ENCODE measurements at regions not wholly inside any gene's neighbourhood (a gene's known extent, or its start where the extent isn't known, plus 50 kb on each side); places are given as distances from the start of the nearest gene placed in this dataset.

DNA sequence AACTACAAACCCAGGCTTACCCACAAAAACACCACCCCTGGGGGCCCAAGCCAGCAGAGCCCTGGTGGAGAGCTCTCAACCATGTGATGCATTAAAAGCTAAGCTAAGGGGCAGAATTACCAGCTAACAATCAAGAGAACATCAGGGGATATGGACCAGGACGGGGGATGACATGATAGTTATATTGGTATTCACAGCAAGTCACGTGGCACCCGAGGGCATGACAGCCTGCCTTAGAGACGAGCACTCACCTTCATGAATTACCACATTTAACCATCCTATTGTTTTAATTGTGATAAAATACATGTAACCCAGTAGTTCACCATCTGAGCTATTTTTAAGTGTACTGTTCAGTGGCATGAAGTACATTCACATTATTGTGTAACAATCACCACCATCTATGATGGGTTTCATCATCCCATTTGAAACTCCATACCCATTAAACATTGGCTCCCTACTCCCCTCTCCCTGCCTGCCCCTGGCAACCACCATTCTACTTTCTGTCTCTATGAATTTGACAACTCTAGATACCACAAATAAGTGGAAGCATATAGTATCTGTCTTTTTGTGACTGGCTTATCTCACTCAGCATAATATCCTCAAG lies 245.6 kb downstream of the ANAPC1 start:
- no peak for DNase-seq
- H3K9me3 ChIP-seq, result no peaks in the 10 kb centered on the region
- in situ Hi-C loops (cut with MboI; ENCODE audit: low pct_ligation_motif_present in 1 of 4, low pct_unique_long_range_greater_than_20kb in 1 of 4, low sequenced_read_pairs in 3 of 4), result no loop called here
- no peak overlapping the region for H3K4me3 ChIP-seq
- 78 to 91% methylated on average over 4 of the region's 4 CpGs for WGBS, 2 donors (ENCODE audit: low coverage in 1 of 2)
- H3K4me1 ChIP-seq, result no peaks in the 10 kb centered on the region
- no peaks in the 10 kb centered on the region for H3K36me3 ChIP-seq
- intact Hi-C loops (cut with DNase I; ENCODE audit: low total_unique reads), result no loop called here
- no peak overlapping the region for H3K27ac ChIP-seq
- TF ChIP-seq, protein P1, sequence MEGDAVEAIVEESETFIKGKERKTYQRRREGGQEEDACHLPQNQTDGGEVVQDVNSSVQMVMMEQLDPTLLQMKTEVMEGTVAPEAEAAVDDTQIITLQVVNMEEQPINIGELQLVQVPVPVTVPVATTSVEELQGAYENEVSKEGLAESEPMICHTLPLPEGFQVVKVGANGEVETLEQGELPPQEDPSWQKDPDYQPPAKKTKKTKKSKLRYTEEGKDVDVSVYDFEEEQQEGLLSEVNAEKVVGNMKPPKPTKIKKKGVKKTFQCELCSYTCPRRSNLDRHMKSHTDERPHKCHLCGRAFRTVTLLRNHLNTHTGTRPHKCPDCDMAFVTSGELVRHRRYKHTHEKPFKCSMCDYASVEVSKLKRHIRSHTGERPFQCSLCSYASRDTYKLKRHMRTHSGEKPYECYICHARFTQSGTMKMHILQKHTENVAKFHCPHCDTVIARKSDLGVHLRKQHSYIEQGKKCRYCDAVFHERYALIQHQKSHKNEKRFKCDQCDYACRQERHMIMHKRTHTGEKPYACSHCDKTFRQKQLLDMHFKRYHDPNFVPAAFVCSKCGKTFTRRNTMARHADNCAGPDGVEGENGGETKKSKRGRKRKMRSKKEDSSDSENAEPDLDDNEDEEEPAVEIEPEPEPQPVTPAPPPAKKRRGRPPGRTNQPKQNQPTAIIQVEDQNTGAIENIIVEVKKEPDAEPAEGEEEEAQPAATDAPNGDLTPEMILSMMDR (IDR thresholded peaks at IDR 0.05), result no peak
- TF ChIP-seq EP300 (IDR thresholded peaks at IDR 0.05; ENCODE audit: low read depth), result no peak
- TF ChIP-seq POLR2AphosphoS5 (IDR thresholded peaks at IDR 0.05), result no peak
- no peak for TF ChIP-seq POLR2A (IDR thresholded peaks at IDR 0.05)
- no peaks in the 10 kb centered on the region for H3K27me3 ChIP-seq

GRCh38 chr2:111640480-111640879 lies 243.5 kb downstream of the ANAPC1 start:
- no peak for DNase-seq
- intact Hi-C loops (cut with DNase I; ENCODE audit: low total_unique reads), result no loop called here
- Histone ChIP-seq H3K4me1 (no peaks in the 10 kb centered on the region), H3K27me3 (no peaks in the 10 kb centered on the region), H3K9me3 (no peaks in the 10 kb centered on the region), H3K36me3 (no peaks in the 10 kb centered on the region), H3K4me3 (no peak overlapping the region), H3K27ac (no peak overlapping the region)
- 85 to 90% methylated on average over 2 of the region's 2 CpGs for WGBS, 2 donors (ENCODE audit: low coverage in 1 of 2)
- in situ Hi-C loops (cut with MboI; ENCODE audit: low pct_ligation_motif_present in 1 of 4, low pct_unique_long_range_greater_than_20kb in 1 of 4, low sequenced_read_pairs in 3 of 4), result no loop called here
- TF ChIP-seq EP300 (IDR thresholded peaks at IDR 0.05; ENCODE audit: low read depth) (no peak), POLR2AphosphoS5 (IDR thresholded peaks at IDR 0.05) (no peak), POLR2A (IDR thresholded peaks at IDR 0.05) (no peak)
- TF ChIP-seq, protein P1 (IDR thresholded peaks at IDR 0.05), result no peak

DNA sequence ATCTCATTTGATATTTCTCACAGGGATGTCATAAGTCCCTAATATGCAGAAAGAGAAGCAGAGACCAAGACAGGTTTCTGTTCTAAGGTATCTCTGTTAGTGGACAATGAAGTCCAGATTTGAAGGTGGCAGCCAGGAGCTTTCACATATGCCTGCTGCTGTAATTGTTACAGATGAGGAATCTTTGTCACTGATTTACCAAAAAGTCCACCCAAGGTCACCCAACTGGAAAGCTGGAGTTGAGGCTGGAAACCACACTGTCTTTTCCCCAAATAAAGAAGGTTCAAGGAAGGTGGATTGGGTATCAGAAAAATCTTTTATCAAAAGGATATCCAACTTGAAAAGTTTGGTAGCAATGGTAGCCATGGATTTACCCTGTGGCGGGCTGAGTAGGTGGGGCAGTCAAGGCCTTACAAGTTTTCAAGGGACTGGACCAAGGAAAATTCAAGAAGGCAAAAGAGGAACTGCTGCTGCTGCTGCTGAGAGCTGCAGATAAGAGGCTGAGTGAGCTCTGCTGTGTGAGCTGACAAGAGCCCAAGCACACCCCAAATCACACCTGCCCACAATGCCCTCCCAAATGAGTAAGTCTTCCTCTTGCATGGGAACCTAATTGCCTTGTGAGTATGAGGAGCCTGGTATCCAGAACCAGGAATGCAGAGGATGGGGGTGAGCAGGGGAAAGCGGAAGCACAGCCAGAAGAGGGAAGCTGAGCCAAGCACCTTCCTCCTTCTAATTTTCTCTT lies 241.2 kb downstream of the ANAPC1 start:
- DNase-seq, result no peak
- in situ Hi-C loops (cut with MboI; ENCODE audit: low pct_ligation_motif_present in 1 of 4, low pct_unique_long_range_greater_than_20kb in 1 of 4, low sequenced_read_pairs in 3 of 4) (no loop called here), intact Hi-C loops (cut with DNase I; ENCODE audit: low total_unique reads) (no loop called here)
- H3K9me3 ChIP-seq, result peaks cover 0 to 6% of the 10 kb centered on the region in 2 donors
- no peaks in the 10 kb centered on the region for H3K36me3 ChIP-seq
- H3K27ac ChIP-seq, result no peak overlapping the region
- no peaks in the 10 kb centered on the region for H3K27me3 ChIP-seq
- H3K4me3 ChIP-seq, result no peak overlapping the region
- WGBS, 2 donors (ENCODE audit: low coverage in 1 of 2), result 91% methylated on average over 2 of the region's 2 CpGs; no CpG with 5 or more reads in 1 of the 2 donors
- H3K4me1 ChIP-seq, result no peaks in the 10 kb centered on the region
- TF ChIP-seq EP300 (IDR thresholded peaks at IDR 0.05; ENCODE audit: low read depth) (no peak), POLR2A (IDR thresholded peaks at IDR 0.05) (no peak), POLR2AphosphoS5 (IDR thresholded peaks at IDR 0.05) (no peak)
- TF ChIP-seq, protein P1 (IDR thresholded peaks at IDR 0.05), result no peak

DNA sequence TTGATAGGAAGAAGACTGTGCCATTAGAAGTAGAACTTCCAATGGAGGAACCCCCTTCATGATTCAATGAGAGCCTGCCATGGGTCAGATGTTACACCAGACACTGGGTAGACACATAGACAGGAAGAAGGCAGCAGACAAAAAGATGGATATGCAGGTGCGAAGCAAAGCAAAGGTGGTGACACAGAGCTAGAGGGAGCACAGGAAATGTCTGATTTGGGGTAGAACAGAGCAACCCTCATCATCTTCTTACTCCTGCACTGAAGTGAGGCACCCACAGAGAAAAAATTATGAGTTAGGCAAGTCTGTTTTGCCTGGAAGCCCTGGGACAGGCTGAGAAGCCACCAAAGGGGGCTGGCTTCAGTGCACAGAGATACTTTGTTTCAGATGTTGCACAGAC lies 240.2 kb downstream of the ANAPC1 start:
- peaks cover 0 to 9% of the 10 kb centered on the region in 2 donors for H3K9me3 ChIP-seq
- WGBS, 2 donors (ENCODE audit: low coverage in 1 of 2), result 81% methylated on average over 1 of the region's 1 CpG; no CpG with 5 or more reads in 1 of the 2 donors
- in situ Hi-C loops (cut with MboI; ENCODE audit: low pct_ligation_motif_present in 1 of 4, low pct_unique_long_range_greater_than_20kb in 1 of 4, low sequenced_read_pairs in 3 of 4) (no loop called here), intact Hi-C loops (cut with DNase I; ENCODE audit: low total_unique reads) (no loop called here)
- no peaks in the 10 kb centered on the region for H3K36me3 ChIP-seq
- DNase-seq, result no peak
- no peak overlapping the region for H3K27ac ChIP-seq
- no peak overlapping the region for H3K4me3 ChIP-seq
- H3K4me1 ChIP-seq, result no peaks in the 10 kb centered on the region
- no peak for TF ChIP-seq EP300 (IDR thresholded peaks at IDR 0.05; ENCODE audit: low read depth)
- TF ChIP-seq POLR2A (IDR thresholded peaks at IDR 0.05), result no peak
- TF ChIP-seq, protein P1 (IDR thresholded peaks at IDR 0.05), result no peak
- no peak for TF ChIP-seq POLR2AphosphoS5 (IDR thresholded peaks at IDR 0.05)
- H3K27me3 ChIP-seq, result no peaks in the 10 kb centered on the region
